HG03095 (cell line): ENCODE measurements at regions not wholly inside any gene's neighbourhood (a gene's known extent, or its start where the extent isn't known, plus 50 kb on each side); places are given as distances from the start of the nearest gene placed in this dataset.
"Not testable (repeated sequence)": the region's sequence is repeated elsewhere in the genome, so short reads cannot be mapped to it uniquely, and the experiment has no call there.

ENCODE experiments used
- ATAC-seq: cut with Tn5 transposase; IDR thresholded peaks from one replicate; pipeline ENCODE4 v1.9.1; 2021; ENCODE audit warnings: moderate library complexity; ENCODE audit not compliant: unreplicated experiment

DNA sequence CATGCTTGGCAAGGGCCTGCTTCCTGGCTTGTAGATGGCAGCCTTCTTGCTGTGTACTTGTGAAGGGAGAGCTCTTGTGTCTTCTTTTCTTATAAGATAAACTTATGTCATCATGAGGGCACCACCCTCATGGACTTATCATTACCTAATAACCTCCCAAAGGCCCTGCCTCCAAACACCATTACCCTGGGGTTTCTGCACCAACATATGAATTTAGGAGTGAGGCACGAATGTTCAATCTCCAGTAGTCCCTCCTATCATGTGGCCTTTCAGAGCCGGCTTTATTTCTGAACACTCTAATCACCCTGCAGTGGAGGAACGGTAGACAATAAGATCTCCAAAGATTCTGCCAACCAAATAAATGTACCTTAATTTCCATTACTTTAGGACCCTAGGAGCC is 144.3 kb downstream of the ABCC12 start:
- ATAC-seq: no peak

DNA sequence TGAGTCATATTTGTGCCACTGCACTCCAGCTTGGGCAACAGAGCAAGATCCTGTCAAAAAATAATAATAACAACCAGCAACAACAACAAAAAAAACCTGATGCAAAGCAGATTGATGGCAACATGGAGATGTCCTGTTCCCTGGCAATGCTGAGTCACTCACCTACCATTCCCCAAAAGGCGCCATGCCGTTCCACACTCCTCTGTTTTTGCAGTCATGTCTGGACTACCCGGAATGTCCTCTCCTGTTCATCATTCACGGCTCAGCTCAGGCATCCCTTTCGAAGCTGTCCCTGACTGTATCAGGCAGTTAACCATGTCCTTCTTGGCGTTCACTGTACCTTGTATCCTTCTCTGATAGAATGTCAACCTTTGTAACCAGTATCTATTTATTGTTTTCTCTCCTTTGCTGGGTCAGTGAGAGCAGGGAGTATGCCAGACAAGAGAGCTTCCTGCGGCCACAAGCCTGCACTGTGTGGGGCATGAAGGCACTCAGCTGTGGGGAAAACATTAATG is 147.7 kb downstream of the ABCC12 start:
- no peak for ATAC-seq

DNA sequence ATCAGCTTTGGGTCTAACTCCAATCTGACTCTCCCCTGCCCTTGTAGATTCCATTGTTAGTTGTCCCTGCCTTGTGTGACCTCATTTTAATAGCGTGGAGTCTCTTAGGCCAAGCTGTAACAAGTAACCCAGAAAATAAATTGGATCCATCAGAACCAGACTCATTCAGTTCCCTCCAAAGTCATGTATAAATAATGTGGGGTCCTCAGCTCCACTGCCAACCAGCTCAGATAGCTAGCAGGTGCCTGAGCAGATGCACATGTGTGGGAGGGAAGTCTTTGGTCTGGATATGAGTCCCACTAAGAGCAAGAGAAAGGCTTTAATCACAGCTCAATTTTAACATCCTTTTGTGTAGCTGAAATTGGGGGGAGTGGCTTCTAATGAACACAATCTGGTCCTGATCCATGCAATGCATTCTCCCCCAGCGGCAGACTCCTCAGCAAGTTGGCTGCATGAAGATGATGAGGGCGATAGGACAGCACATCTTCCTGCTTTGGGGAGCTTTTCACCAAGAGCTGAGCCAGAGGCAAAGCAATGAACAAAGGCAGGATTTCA is 151.6 kb downstream of the ABCC12 start:
- no peak for ATAC-seq

DNA sequence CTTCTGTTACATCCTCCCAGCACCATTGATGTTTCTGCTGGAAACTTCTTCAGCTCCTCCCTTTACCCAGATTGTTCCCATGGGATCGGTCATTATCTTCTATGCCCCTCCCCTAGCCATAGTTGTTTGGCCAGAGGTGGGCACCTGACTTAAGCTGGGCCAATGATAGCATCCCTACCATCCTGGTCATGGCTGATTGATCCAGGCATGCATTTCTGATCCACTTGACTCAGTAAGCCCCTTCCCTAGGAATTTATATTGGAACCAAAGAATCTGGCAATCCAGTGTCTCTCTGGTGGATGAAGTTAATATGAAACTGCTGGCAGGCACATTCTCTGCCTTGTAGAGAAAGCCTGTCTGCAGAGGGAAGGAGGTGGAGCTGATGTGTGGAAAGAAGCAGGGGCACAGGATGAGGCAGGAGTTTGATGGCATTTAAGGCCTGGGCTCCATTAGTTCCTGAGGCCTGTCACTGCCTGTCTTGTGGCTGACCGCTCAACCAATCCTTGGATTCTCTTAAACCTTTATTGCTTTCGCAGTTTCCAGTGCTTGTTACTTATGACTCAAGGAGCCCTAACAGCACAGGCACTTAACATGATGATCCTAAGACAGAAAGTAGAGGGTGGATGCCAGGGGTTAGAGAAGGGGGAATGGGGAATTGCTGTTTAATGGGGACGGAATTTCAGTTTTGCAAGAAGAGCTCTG is 152.4 kb downstream of the ABCC12 start:
- no peak for ATAC-seq

DNA sequence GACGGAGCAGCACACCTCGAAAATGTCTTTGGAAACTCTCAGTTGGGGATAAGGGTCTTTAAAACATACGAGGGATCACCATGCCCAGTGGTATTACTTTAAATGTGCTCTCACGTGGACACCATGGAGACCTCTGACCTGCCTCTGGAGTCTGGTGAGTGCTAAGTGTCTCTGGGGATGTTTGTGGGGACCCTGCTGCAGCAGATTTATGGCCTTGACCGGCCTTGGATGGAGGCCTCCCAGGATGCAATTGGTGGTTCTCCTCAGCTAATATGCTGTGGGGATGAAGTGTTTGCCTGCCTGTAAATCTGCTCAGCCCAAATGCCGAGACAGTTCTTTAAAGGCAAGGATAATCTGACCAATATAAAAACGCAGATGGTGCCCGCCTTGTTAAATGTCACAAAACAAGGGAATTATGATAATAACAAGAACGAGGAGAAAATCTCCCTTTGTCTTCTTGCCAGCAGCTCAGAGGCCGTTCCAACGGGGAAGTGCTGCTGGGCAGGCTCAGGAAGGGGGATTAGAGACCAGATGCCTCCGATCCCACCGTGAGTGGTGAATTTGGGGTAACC is 154.4 kb downstream of the ABCC12 start:
- no peak for ATAC-seq

DNA sequence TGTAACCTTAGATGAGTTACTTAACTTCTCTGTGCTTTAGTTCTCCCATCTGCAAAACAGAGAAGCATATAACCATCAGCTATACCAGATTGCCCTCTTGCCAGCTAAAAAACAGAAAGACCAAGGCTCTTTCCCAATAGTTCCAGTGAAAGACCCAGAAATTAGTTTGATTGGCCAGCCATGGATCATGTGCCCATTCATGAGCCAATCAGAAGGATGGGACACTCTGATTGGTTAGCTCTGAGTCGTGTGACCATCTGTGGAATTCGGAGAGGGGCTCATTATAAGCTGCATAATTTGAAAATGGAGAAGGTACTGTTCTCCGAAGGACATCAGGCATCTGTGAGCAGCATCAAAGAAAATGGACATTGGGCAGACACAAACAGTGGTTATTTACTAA is 155.2 kb downstream of the ABCC12 start:
- no peak for ATAC-seq

DNA sequence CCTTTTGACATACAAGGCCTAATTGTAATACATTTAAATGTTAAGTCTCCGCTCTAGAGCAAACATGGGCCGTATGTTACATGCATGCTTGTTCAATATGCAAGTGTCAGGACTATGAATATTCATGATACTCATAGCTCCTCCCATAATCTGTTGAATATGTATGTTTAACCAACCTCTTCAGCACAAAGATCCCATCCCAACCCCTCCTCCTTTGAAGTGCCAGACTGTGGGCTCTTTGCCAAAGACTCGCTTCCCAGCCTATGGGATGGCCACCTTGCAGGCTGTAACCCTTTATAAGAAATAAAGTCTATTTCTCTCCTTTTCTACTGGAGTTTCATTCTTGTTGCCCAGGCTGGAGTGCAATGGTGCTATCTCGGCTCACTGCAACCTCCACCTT is 156.2 kb downstream of the ABCC12 start:
- no peak for ATAC-seq

DNA sequence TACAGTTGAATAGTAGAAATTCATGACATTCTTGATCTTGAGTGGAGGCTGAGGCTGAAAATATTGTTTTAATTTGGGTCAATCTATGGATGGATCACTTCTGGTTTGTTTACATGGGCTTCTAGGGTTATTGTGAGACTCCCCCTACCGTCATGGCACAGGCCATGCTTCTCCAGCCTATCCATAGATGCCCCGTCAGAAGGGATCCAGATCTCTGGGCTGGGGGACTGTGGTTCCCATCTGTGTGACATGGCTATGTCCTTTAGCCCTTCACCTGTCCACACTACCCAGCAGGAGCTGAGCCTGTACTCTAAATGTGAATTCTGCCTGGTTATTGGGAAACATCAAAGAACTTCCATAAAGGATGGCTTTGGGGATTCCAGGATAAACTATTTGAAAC is 160.4 kb downstream of the ABCC12 start:
- no peak for ATAC-seq

DNA sequence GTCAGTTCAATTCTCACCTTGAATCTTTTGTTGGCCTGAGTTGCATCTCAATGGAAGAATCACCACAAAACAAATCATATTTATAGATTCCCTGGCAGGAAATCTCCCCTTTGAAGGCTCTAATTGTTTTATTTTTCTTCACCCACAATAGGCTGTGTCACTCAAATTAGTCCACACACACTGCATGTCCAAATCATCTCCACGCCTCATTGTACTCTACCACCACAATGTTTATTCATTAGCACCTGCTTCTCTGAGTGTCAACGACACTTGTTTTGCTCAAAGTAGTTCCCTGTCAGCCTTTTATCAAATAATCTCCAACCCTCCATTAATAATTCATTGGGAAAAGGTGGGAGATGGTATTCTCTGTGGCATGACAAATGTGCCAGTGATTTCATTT is 164.3 kb downstream of the ABCC12 start:
- no peak for ATAC-seq

DNA sequence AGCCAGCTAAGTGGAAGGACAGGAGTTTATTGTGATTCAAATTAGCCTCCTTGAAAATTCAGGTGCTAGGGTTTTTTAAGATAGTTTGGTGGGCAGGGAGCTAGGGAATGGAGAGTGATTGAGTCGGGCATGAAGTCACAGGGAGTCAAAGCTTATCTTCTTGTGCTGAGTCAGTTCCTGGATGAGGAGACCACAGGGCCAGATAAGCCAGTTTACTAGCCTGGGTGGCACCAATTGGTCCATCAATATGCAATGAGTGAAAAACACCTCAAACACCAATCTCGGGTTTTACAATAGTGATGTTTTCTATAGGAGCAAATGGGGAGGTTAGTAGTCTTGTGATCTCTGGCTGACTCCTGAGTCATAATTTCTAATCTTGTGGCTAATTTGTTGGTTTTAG is 165.1 kb downstream of the ABCC12 start:
- no peak for ATAC-seq

DNA sequence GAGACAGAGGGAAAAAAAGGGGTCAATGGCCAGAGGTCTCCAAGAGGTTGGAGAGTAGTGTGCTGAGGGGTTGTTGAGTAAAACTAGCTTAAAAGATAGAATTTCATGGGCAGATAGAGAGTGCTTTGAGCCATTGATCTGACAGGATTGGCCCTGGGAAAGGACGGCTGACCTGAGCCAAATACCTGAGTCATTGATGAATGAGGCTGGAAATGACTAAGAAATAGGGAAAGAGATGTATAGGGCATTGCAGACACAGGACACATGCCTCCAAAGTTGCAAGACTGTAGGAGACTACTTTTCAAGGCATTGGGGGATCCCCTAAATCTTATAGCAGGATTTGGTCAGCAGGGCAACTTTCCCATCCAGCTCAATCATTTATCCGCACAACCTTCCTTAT is 168.7 kb downstream of the ABCC12 start:
- ATAC-seq: no peak

DNA sequence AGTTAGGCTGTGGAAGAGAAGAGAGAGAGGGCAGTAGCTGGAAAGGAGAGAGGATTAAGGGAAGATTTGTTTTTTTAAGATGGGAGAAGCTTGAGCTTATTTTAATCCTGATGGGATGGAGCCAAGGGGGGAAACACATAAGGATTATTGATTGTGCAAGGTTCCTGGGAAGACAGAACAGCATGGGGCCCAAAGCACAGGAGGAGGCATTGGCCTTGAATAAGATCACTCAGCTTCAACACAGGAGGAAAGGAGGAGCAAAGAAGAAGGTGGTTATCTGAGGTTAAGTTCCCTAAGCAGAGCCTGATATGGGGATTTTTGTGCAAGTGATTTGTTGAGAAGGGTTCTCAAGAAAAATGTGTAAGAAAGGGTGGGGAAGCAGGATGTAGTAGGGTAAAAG is 169.8 kb downstream of the ABCC12 start:
- no peak for ATAC-seq

DNA sequence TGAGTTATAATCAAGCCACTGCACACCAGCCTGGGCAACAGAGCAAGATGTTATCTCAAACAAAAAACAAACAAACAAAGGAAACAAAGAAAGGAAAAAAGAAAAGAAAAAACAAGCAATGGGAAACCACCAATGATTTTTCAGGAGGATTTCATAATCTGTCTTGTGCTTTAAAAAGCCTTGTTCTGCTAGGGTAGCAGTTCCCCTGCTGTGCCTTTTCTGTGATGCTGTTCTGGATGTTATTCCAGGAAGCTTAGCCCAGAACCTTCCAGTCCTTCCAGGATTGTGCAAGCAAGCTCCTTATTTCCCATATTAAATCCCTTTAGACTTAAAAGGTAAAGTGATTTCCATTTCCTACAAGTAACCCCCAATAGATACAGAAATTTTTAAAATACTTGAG is 171.1 kb downstream of the ABCC12 start:
- ATAC-seq: no peak

DNA sequence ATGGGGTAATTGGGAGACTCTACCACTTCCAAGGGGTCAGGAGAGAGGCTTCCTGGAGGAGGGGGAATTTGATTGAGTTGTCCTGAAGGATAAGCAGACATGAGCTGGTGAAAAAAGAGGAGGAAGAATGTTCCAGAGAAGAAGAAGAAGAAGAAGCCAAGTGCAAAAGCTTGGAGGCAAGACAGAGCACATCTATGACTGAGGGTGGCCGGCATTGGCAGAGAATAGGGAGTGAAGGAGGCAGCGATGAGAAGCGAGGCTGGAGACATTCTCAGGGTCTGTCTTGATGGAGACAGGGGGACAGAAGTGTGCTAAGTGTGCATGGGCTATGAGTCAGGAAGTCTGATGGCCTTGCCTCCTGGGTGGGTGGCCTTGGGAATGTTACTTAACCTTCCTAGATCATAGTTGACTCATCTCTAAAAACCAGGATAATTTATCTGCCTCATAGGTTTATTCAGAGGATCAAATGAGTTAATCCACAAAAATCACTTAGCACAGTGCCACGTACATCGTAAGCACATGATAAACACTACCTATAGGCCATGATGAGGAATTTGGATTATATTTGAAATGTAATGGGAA is 171.7 kb downstream of the ABCC12 start:
- no peak for ATAC-seq

DNA sequence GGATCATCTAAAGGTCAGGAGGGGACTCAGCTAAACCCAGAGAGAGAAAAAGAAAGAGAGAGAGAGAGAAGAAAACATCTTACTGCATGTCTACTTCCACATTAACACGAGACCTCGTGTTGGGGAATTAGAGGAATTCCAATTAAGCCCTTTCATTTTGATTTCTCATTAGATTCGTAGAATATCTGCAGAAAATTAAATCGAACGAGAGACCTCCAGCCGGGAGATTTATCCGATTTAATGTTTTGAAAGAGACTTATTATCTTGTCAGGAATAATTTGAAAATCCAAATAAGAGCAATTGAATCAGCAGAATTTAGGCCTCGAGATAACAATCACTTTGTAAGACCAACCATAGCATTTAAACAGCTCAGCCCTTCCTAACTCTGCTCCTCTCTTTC is 175.6 kb downstream of the ABCC12 start:
- no peak for ATAC-seq

DNA sequence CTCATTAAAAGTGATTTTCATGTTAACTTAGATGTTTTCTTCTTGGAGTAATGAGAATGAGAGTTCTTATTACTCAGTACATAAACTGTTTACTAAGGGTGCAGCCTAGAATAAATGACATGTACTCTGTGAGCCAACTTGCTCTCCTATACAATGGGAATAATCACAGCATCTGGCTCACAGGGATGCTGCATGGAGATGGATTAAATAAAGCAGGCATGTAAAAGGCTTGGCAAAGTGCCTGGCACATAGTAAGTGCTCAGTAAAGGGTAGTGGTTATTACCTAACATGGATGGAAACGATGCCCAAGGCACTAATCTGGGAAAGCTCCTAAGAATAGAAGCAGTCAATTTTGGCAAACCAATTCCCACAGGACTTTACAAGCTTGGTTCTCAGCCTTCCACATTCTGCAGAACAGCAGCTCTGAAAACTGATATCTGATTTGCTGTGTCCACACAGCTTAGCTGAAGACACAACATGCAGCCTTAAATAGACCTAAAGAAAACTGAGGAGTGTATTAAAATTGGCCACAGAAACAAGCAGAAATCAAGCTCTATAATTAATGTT is 176.1 kb downstream of the ABCC12 start:
- no peak for ATAC-seq

DNA sequence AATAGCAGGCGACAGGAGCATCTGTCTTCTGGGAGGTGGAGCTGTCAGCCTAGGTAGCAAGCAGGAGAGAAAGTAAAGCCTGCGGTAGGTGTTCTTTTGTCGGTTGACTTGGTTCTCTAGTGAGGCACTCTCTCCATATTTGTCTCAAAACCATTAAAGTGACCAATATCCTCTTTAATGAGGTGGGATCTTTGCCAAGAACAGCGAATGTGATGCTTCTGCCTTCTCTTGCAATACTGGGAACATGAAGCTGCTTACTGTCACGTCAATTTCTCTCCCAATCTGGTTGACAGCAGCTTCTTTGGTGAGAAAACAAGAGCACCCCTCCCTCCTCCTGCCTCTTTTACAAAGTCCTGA is 176.7 kb downstream of the ABCC12 start:
- no peak for ATAC-seq

DNA sequence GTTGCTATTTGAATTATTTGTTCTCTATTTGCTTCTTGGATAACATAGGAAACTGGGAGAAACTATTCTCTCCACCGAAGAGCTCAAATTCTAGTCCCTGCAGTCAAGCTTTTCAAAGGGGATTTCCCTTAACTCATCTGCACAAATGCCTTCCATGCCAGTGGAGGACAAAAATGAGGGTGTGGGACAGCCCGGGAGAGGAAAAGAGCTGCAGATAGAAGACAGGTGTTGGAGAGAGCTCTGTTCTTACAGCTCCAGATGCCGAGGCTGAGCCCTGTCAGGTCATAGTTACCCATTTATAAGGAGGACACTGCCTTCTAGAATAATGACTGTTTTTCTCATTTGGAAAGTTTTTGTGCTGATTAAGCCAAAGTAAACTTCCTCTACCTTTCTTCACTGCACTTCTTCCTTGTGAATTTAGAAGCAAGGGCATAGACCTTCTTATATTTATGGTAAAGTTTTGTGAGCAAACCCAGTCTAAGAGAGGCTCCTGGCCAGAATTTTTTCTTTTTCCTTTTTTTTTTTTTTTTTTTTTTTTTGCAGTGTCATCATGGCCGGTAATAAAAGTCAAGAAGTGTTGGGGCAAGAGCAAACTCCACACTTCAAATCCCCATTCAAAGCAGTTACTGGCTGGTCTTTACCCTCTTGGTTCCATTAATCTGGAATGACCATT is 177.2 kb downstream of the ABCC12 start:
- ATAC-seq: no peak

DNA sequence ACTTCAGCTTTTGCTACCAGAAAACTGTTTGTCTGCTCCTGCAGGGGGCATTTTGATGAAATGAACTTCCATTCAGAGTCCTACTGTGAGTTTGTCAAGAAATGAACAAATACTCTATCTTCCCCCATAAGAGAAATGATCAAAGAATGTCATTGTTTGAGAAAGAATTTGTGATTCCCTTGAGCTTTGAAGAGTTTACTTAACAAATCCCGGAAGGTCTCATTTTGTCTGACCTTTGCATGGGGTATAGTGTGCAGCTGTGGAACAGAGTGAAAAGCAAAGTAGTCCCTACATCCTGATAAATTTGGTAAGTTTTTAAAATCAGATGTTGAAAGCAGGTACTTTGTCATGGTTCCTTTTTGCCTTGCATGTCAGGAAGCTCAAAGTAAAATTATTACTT is 178.0 kb downstream of the ABCC12 start:
- ATAC-seq: no peak

DNA sequence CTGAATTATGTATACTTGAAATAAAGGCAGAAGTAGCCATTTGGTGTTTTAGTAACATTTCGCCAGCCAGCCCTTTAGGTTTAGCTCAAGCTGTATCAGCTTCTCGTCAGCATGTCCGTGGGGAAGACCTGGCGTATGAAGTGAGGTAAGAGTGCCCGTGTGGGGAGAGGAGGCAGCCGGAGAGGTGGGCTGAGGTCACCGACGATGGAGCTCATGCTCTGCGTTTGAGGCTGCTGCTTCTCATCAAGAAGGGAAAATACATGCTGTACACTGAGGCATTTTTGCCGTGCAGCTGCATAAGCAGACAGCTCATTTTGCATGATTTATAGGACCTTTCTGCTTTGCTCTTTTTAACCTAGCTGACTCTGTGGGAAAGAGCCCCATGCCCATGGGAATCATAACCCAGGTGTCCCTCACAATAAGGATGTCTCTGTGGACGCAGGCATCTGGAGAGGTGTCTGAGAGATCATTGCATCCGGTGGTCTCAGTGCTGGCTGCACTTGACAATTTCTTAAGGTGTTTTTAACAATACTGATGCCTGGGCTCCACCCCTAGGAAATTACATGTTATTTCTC is 179.1 kb downstream of the ABCC12 start:
- no peak for ATAC-seq

DNA sequence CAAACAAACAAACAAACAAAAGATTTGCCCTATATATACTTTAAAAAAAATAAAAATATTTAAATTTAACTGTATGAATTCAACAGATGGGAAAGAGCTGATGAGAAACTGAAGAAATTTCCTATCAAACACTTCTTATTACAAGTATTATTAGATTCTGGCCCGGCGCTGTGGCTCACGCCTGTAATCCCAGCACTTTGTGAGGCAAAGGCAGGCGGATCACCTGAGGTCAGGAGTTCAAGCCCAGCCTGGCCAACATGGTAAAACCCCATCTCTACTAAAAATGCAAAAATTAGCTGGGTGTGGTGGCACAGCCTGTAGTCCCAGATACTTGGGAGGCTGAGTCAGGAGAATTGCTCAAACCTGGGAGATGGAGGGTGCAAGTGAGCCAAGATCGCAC is 180.8 kb downstream of the ABCC12 start:
- ATAC-seq: not testable (repeated sequence)
